OCI-LY1 (cell line): ENCODE measurements at regions not wholly inside any gene's neighbourhood (a gene's known extent, or its start where the extent isn't known, plus 50 kb on each side); places are given as distances from the start of the nearest gene placed in this dataset.

Experiments used
- H2AFZ ChIP-seq: fragments of 200-600 bp; sonication (generic), shearing (Covaris generic); 2 replicates; pipeline ENCODE4 v1.6.0; 2014; ENCODE audit warnings: antibody characterized with exemption, mild to moderate bottlenecking, low read length
- H3F3A ChIP-seq: fragments of 200-600 bp; sonication (generic), shearing (Covaris generic); 2 replicates; pipeline ENCODE4 v1.6.0; 2014; ENCODE audit warnings: mild to moderate bottlenecking, antibody characterized with exemption, low read length, moderate library complexity; ENCODE audit not compliant: insufficient read depth
- H3K27ac ChIP-seq: fragments of 200-600 bp; sonication (generic); 2 replicates; pipeline ENCODE4 v1.5.1; 2014; ENCODE audit warnings: low read length, mixed run types, mild to moderate bottlenecking, low read depth; ENCODE audit not compliant: poor library complexity, severe bottlenecking
- H3K27me3 ChIP-seq: fragments of 200-600 bp; sonication (generic); 2 replicates; pipeline ENCODE4 v1.6.0; 2014; ENCODE audit warnings: antibody characterized with exemption, mild to moderate bottlenecking, low read length, moderate library complexity; ENCODE audit not compliant: insufficient read depth
- H3K36me3 ChIP-seq: fragments of 200-600 bp; sonication (generic); 2 replicates; pipeline ENCODE4 v1.6.1; 2014; ENCODE audit warnings: mild to moderate bottlenecking, antibody characterized with exemption, low read length, moderate library complexity, mixed read lengths; ENCODE audit not compliant: insufficient read depth
- H3K4me1 ChIP-seq: fragments of 200-600 bp; sonication (generic); 2 replicates; pipeline ENCODE4 v1.5.1; 2014; ENCODE audit warnings: mild to moderate bottlenecking, low read length, moderate library complexity; ENCODE audit not compliant: insufficient read depth, severe bottlenecking
- H3K4me2 ChIP-seq: fragments of 200-600 bp; sonication (generic), shearing (Covaris generic); 2 replicates; pipeline ENCODE4 v1.6.1; 2014; ENCODE audit warnings: low read length
- H3K4me3 ChIP-seq: fragments of 200-600 bp; sonication (generic); 2 replicates; pipeline ENCODE4 v1.5.1; 2014; ENCODE audit warnings: low read length, low read depth, mild to moderate bottlenecking, mixed read lengths; ENCODE audit not compliant: poor library complexity, severe bottlenecking
- H3K79me2 ChIP-seq: fragments of 200-600 bp; shearing (Covaris generic); 2 replicates; pipeline ENCODE4 v1.6.1; 2016; ENCODE audit warnings: mixed run types, low read length, mixed read lengths; ENCODE audit not compliant: insufficient read depth
- H3K9ac ChIP-seq: fragments of 200-600 bp; sonication (generic), shearing (Covaris generic); 2 replicates; pipeline ENCODE4 v1.6.1; 2014; ENCODE audit warnings: mild to moderate bottlenecking, low read length, mixed read lengths
- H3K9me2 ChIP-seq: fragments of 200-600 bp; sonication (generic), shearing (Covaris generic); 2 replicates; pipeline ENCODE4 v1.6.1; 2014; ENCODE audit warnings: low read depth, mild to moderate bottlenecking, low read length, mixed read lengths
- H3K9me3 ChIP-seq: fragments of 200-600 bp; shearing (Covaris generic); 2 replicates; pipeline ENCODE4 v1.6.1; 2014; ENCODE audit warnings: low read length, mixed read lengths
- H4K20me1 ChIP-seq: fragments of 200-600 bp; sonication (generic), shearing (Covaris generic); 2 replicates; pipeline ENCODE4 v1.6.0; 2016; ENCODE audit warnings: mild to moderate bottlenecking, low read length; ENCODE audit not compliant: insufficient read depth
- CTCF ChIP-seq: fragments of 200-600 bp; sonication (generic), shearing (Covaris generic); IDR thresholded peaks from 2 replicates; pipeline ENCODE4 v1.5.1; 2017; ENCODE audit warnings: mild to moderate bottlenecking, antibody characterized with exemption, low read length, moderate library complexity, mixed read lengths
- EZH2 ChIP-seq: fragments of 200-600 bp; sonication (generic), shearing (Covaris generic); IDR thresholded peaks from 2 replicates; pipeline ENCODE4 v1.8.0; 2017; ENCODE audit warnings: borderline replicate concordance, mixed run types, mild to moderate bottlenecking, antibody characterized with exemption, low read length, moderate library complexity, mixed read lengths

GRCh38 chr5:35476797-35477196 lies 140.9 kb upstream of the SPEF2 start:
- Histone ChIP-seq H3F3A (no peaks in the 10 kb centered on the region), H3K36me3 (no peaks in the 10 kb centered on the region), H2AFZ (no peak overlapping the region), H3K9me3 (no peaks in the 10 kb centered on the region), H4K20me1 (no peaks in the 10 kb centered on the region), H3K79me2 (no peaks in the 10 kb centered on the region), H3K4me1 (peaks cover 15% of the 10 kb centered on the region), H3K4me2 (no peak overlapping the region), H3K27ac (no peak overlapping the region), H3K9ac (no peak overlapping the region), H3K27me3 (no peaks in the 10 kb centered on the region), H3K9me2 (no peaks in the 10 kb centered on the region), H3K4me3 (no peak overlapping the region)
- TF ChIP-seq EZH2 (no peak), CTCF (no peak)

GRCh38 chr5:35476036-35476435 lies 141.6 kb upstream of the SPEF2 start:
- TF ChIP-seq CTCF (no peak), EZH2 (no peak)
- H4K20me1 ChIP-seq = no peaks in the 10 kb centered on the region
- no peaks in the 10 kb centered on the region for H3K79me2 ChIP-seq
- no peak overlapping the region for H3K4me3 ChIP-seq
- no peaks in the 10 kb centered on the region for H3K9me3 ChIP-seq
- H3K9me2 ChIP-seq = no peaks in the 10 kb centered on the region
- H3K4me1 ChIP-seq = peaks cover 15% of the 10 kb centered on the region
- H3F3A ChIP-seq = no peaks in the 10 kb centered on the region
- H3K27ac ChIP-seq = no peak overlapping the region
- no peak overlapping the region for H2AFZ ChIP-seq
- no peak overlapping the region for H3K4me2 ChIP-seq
- H3K27me3 ChIP-seq = no peaks in the 10 kb centered on the region
- H3K9ac ChIP-seq = no peak overlapping the region
- H3K36me3 ChIP-seq = no peaks in the 10 kb centered on the region

- H3K9ac ChIP-seq = no peak overlapping the region
- H3K4me1 ChIP-seq = no peaks in the 10 kb centered on the region
- H2AFZ ChIP-seq = no peak overlapping the region
Observed at GRCh38 chr5:35473589-35473988, 144.1 kb upstream of the SPEF2 start.

More at GRCh38 chr5:35473589-35473988, 144.1 kb upstream of the SPEF2 start:
- Histone ChIP-seq H3F3A (no peaks in the 10 kb centered on the region), H3K79me2 (no peaks in the 10 kb centered on the region), H3K9me2 (no peaks in the 10 kb centered on the region), H3K36me3 (no peaks in the 10 kb centered on the region), H3K27me3 (no peaks in the 10 kb centered on the region), H3K4me2 (no peak overlapping the region), H3K4me3 (no peak overlapping the region), H3K9me3 (no peaks in the 10 kb centered on the region), H3K27ac (no peak overlapping the region), H4K20me1 (no peaks in the 10 kb centered on the region)
- TF ChIP-seq EZH2 (no peak), CTCF (no peak)
